ENCODE measurements at regions not wholly inside any gene's neighbourhood (a gene's known extent, or its start where the extent isn't known, plus 50 kb on each side); places are given as distances from the start of the nearest gene placed in this dataset.

DNA sequence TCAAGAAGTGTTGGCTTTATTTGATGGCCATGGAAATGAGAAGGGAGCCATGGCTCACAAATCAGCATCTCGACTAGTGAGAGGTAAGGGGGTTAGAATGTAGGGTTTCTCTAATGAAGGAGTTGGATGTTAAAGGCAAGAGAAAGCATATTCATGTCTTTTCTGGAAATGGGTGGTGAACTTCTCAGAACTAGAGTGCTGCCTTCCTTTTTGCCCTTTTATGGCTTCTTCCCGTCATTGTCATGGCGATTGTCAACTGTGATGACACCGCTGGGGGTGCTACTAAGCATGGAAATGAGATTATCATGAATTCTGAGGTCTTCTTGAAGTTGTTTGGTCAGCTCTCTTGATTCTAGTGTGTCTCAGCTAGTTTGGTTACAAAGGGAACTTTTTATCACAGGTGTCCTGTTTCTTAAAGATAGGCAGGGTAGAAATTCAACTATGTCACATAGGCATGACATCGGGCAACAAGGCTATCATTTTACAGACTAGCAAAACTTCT lies 180.4 kb downstream of the LIG4 start:
- Histone ChIP-seq H3K4me1 (no peaks in the 10 kb centered on the region), H3K4me3 (no peak overlapping the region), H3K36me3 (no peaks in the 10 kb centered on the region), H3K27me3 (no peaks in the 10 kb centered on the region), H3K27ac (no peak overlapping the region), H3K9me3 (no peaks in the 10 kb centered on the region)
- TF ChIP-seq, protein P1, sequence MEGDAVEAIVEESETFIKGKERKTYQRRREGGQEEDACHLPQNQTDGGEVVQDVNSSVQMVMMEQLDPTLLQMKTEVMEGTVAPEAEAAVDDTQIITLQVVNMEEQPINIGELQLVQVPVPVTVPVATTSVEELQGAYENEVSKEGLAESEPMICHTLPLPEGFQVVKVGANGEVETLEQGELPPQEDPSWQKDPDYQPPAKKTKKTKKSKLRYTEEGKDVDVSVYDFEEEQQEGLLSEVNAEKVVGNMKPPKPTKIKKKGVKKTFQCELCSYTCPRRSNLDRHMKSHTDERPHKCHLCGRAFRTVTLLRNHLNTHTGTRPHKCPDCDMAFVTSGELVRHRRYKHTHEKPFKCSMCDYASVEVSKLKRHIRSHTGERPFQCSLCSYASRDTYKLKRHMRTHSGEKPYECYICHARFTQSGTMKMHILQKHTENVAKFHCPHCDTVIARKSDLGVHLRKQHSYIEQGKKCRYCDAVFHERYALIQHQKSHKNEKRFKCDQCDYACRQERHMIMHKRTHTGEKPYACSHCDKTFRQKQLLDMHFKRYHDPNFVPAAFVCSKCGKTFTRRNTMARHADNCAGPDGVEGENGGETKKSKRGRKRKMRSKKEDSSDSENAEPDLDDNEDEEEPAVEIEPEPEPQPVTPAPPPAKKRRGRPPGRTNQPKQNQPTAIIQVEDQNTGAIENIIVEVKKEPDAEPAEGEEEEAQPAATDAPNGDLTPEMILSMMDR (IDR thresholded peaks at IDR 0.05) = no peak
- DNase-seq (ENCODE audit: low spot score) = no peak

DNA sequence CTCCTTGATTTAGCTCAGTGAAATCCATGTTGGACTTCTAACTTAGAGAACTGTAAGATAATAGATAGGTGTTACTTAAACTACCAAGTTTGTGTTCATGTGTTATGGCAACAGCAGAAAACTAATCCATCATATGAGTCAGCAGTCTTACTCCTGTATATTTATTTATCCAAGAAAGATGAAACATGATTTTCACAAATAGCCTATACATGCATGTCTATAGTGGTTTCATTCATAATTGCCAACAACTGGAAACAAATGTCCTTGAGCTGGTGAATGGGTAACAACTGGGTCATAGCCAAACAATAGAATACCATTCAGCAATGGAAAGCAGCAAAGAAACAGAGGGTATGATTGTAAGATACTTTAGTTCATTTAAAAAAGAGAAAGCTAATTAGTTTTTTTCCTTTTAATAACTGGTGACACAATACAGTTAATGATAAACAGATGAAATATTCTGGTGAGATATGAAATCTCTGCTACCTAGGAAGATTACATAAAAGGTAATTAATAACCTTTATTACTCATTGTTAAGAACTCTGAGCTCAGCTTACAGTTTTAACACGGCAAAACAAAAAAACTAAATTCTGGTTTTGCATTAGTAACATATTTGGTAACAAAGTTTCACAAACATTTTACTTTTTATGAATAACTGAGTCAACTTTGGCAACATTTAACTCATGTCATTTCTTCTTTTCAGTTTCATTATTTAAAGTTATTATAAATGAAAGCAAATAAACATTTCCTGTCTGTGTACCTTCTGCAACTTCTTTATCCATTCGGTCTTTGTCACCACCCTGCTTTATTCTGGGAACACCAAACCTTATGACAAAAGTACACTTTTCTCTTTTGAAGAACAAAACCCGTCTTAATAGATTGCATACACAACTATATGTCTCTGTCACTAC lies 181.3 kb downstream of the LIG4 start:
- Histone ChIP-seq H3K9me3 (no peaks in the 10 kb centered on the region), H3K4me1 (no peaks in the 10 kb centered on the region), H3K4me3 (no peak overlapping the region), H3K36me3 (no peaks in the 10 kb centered on the region), H3K27me3 (no peaks in the 10 kb centered on the region), H3K27ac (no peak overlapping the region)
- DNase-seq (ENCODE audit: low spot score) = no peak
- TF ChIP-seq, protein P1 (IDR thresholded peaks at IDR 0.05) = no peak

DNA sequence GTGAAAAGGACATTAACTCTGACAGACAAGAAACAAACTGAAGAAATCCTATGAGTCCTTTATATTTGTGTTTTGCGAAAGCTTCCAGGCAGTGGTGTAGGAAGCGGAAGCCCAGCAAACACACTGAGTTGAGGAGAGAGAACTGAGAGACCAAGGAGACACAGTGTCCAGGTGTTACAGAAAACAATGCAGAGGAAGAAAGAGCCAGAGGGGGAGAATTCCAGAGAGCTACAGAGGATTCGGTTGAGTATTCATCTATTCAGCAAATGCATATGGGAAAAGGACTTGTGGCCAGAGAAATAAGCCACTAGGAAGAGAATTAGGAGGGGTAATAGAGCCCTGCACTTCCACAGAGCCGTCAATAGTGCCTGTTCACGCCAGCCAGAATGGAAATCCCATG lies 183.5 kb downstream of the LIG4 start:
- DNase-seq (ENCODE audit: low spot score) = no peak
- Histone ChIP-seq H3K9me3 (no peaks in the 10 kb centered on the region), H3K27me3 (no peaks in the 10 kb centered on the region), H3K4me1 (no peaks in the 10 kb centered on the region), H3K27ac (no peak overlapping the region), H3K36me3 (no peaks in the 10 kb centered on the region), H3K4me3 (no peak overlapping the region)
- TF ChIP-seq, protein P1 (IDR thresholded peaks at IDR 0.05) = no peak

DNA sequence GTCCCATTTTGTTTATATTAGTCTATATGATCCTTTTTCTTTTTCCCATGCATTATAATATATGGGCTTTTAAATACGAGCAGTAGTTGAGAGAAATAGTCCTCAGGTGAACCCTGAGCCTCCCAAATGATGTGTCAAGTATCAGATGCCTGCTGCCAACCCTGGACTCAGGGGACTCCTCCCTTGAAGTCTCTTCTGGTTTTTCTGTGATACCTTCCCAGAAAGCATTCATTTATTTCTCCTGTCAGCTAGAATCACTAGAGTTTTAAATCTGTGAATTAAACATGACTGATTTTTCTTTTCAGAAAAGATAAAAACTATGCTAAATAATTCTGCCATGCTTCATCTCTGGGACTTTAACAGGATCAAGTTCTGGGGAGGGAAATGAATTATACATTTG lies 184.6 kb downstream of the LIG4 start:
- Histone ChIP-seq H3K36me3 (no peaks in the 10 kb centered on the region), H3K27ac (no peak overlapping the region), H3K27me3 (no peaks in the 10 kb centered on the region), H3K4me1 (no peaks in the 10 kb centered on the region), H3K4me3 (no peak overlapping the region), H3K9me3 (no peaks in the 10 kb centered on the region)
- TF ChIP-seq, protein P1 (IDR thresholded peaks at IDR 0.05) = no peak
- no peak for DNase-seq (ENCODE audit: low spot score)

DNA sequence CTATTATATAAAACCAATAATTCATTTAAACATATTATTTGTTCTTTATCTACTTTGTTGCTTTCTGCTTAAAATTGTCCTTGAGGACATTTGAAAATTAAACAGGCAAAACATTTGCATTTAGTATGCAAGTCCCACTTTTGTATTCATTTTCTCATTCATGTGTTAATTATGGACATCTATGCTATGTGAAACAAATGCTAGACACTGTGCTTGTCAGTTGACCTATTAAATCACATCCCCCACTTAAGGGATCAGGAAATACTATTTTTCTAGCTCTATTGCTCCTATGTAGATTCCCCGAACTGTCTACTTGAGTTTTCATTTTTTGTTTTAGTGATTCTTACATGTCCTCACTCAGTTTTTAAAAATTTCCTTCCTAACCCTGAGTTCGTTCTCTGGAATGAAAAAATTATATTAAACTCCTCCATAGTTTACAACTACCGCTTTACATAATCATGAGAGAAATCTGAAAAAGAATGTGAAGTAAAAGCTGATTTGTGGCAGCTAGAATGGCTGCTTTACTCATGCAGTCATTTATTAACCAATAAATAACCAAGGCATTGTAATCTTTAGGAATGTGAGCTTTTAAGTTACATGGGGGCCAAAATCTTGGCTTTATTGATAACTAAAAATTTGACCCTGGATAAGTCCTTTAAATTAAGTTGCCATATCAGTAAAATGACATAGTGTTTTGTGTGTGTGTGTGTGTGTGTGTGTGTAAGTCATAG lies 188.5 kb downstream of the LIG4 start:
- TF ChIP-seq, protein P1 (IDR thresholded peaks at IDR 0.05) = no peak
- Histone ChIP-seq H3K27ac (no peak overlapping the region), H3K36me3 (no peaks in the 10 kb centered on the region), H3K4me1 (no peaks in the 10 kb centered on the region), H3K9me3 (no peaks in the 10 kb centered on the region), H3K27me3 (no peaks in the 10 kb centered on the region), H3K4me3 (no peak overlapping the region)
- DNase-seq (ENCODE audit: low spot score) = no peak
